HG03460 (cell line): ENCODE measurements at regions not wholly inside any gene's neighbourhood (a gene's known extent, or its start where the extent isn't known, plus 50 kb on each side); places are given as distances from the start of the nearest gene placed in this dataset.

Source experiments
- ATAC-seq: cut with Tn5 transposase; IDR thresholded peaks from one replicate; pipeline ENCODE4 v1.9.1; 2021; ENCODE audit not compliant: unreplicated experiment

GRCh38 chr2:176826984-176827668 lies 385.5 kb upstream of the HNRNPA3 start:
- ATAC-seq = no peak

- ATAC-seq = no peak
Observed at GRCh38 chr2:176830362-176830761, 382.2 kb upstream of the HNRNPA3 start.

GRCh38 chr2:176832086-176832485 lies 380.5 kb upstream of the HNRNPA3 start:
- no peak for ATAC-seq

- ATAC-seq = no peak
Observed at GRCh38 chr2:176833671-176834070, 378.9 kb upstream of the HNRNPA3 start.

- ATAC-seq = no peak
Observed at GRCh38 chr2:176834226-176834625, 378.4 kb upstream of the HNRNPA3 start.

GRCh38 chr2:176843208-176843607 lies 369.4 kb upstream of the HNRNPA3 start:
- ATAC-seq = no peak

- no peak for ATAC-seq
Observed at GRCh38 chr2:176844461-176844860, 368.1 kb upstream of the HNRNPA3 start.

GRCh38 chr2:176845718-176846117 lies 366.9 kb upstream of the HNRNPA3 start:
- no peak for ATAC-seq

GRCh38 chr2:176847575-176847974 lies 365.0 kb upstream of the HNRNPA3 start:
- ATAC-seq = no peak

- ATAC-seq = no peak
Observed at GRCh38 chr2:176848844-176849243, 363.8 kb upstream of the HNRNPA3 start.

GRCh38 chr2:176851200-176851888 lies 361.2 kb upstream of the HNRNPA3 start:
- no peak for ATAC-seq

GRCh38 chr2:176851889-176852483 lies 360.6 kb upstream of the HNRNPA3 start:
- no peak for ATAC-seq

GRCh38 chr2:176852667-176853066 lies 359.9 kb upstream of the HNRNPA3 start:
- no peak for ATAC-seq

GRCh38 chr2:176854062-176854461 lies 358.5 kb upstream of the HNRNPA3 start:
- no peak for ATAC-seq

- ATAC-seq = no peak
Observed at GRCh38 chr2:176854878-176855277, 357.7 kb upstream of the HNRNPA3 start.

- ATAC-seq = no peak
Observed at GRCh38 chr2:176856683-176857082, 355.9 kb upstream of the HNRNPA3 start.

GRCh38 chr2:176865336-176865735 lies 347.3 kb upstream of the HNRNPA3 start:
- ATAC-seq = no peak

GRCh38 chr2:176872406-176872805 lies 340.2 kb upstream of the HNRNPA3 start:
- no peak for ATAC-seq

- no peak for ATAC-seq
Observed at GRCh38 chr2:176873403-176873802, 339.2 kb upstream of the HNRNPA3 start.

GRCh38 chr2:176876493-176877103 lies 336.0 kb upstream of the HNRNPA3 start:
- no peak for ATAC-seq

- ATAC-seq = no peak
Observed at GRCh38 chr2:176879426-176879995, 333.1 kb upstream of the HNRNPA3 start.
